ENCODE measurements at regions not wholly inside any gene's neighbourhood (a gene's known extent, or its start where the extent isn't known, plus 50 kb on each side); places are given as distances from the start of the nearest gene placed in this dataset.

- BruUV-seq (replicated peaks), result no TSS peak
- no peak overlapping the region for H3K4me2 ChIP-seq (ENCODE audit: insufficient read depth, low read length)
- no peaks in the 10 kb centered on the region for H3K27me3 ChIP-seq (ENCODE audit: control insufficient read depth in 2 of 2, insufficient read depth in 2 of 2, low read length in 2 of 2)
- no peak overlapping the region for H3K4me3 ChIP-seq (replicated peaks in 1 of 3; ENCODE audit: insufficient read depth in 1 of 3, low read depth in 1 of 3, low read length in 3 of 3)
- dilution Hi-C loops (cut with MboI; ENCODE audit: extremely low pct_ligation_motif_present, low sequenced_read_pairs) (no loop called here), intact Hi-C loops (cut with micrococcal nuclease) (no loop called here)
- no peak overlapping the region for H3K9ac ChIP-seq (replicated peaks; ENCODE audit: extremely low read depth, insufficient read depth, low read length)
- POLR2A ChIA-PET, result no interaction called here
- TF ChIP-seq POLR2AphosphoS5 (IDR thresholded peaks at IDR 0.05; ENCODE audit: insufficient read depth, low read depth, low read length), result no peak
- no peak for TF ChIP-seq CTCF (IDR thresholded peaks at IDR 0.05; ENCODE audit: extremely low read depth in 1 of 2, insufficient read depth in 1 of 2, low read depth in 1 of 2, low read length in 2 of 2)
- H2AFZ ChIP-seq (ENCODE audit: low read depth, low read length), result no peak overlapping the region
- no peaks in the 10 kb centered on the region for H4K20me1 ChIP-seq (replicated peaks; ENCODE audit: control insufficient read depth, extremely low read depth, insufficient read depth, low read length)
- H3K9me3 ChIP-seq (replicated peaks; ENCODE audit: control insufficient read depth, insufficient read depth, low read length), result no peaks in the 10 kb centered on the region
- no peaks in the 10 kb centered on the region for H3K4me1 ChIP-seq (ENCODE audit: control insufficient read depth, extremely low read depth, insufficient read depth, low read length)
- H3K36me3 ChIP-seq (ENCODE audit: control insufficient read depth in 2 of 2, extremely low read depth in 1 of 2, insufficient read depth in 2 of 2, low read length in 2 of 2), result no peaks in the 10 kb centered on the region
- H3K27ac ChIP-seq (ENCODE audit: insufficient read depth, low read depth, low read length), result no peak overlapping the region
- DNase-seq (ENCODE audit: low read depth, low spot score) (no peak), FAIRE-seq (no peak)
- CTCF ChIA-PET, result no interaction called here
- no peaks in the 10 kb centered on the region for H3K79me2 ChIP-seq (ENCODE audit: control insufficient read depth, insufficient read depth, low read length)
- H3K9me1 ChIP-seq (replicated peaks; ENCODE audit: control insufficient read depth, extremely low read depth, insufficient read depth, low read length), result no peaks in the 10 kb centered on the region
Observed at GRCh38 chr2:198238429-198238828, 434.0 kb downstream of the PLCL1 start.

- H3K4me2 ChIP-seq (ENCODE audit: insufficient read depth, low read length), result no peak overlapping the region
- H3K9me1 ChIP-seq (replicated peaks; ENCODE audit: control insufficient read depth, extremely low read depth, insufficient read depth, low read length), result no peaks in the 10 kb centered on the region
- H3K9ac ChIP-seq (replicated peaks; ENCODE audit: extremely low read depth, insufficient read depth, low read length), result no peak overlapping the region
- no peaks in the 10 kb centered on the region for H3K4me1 ChIP-seq (ENCODE audit: control insufficient read depth, extremely low read depth, insufficient read depth, low read length)
- FAIRE-seq (no peak), DNase-seq (ENCODE audit: low read depth, low spot score) (no peak)
- no peak overlapping the region for H2AFZ ChIP-seq (ENCODE audit: low read depth, low read length)
- H3K4me3 ChIP-seq (replicated peaks in 1 of 3; ENCODE audit: insufficient read depth in 1 of 3, low read depth in 1 of 3, low read length in 3 of 3), result no peak overlapping the region
- H3K9me3 ChIP-seq (replicated peaks; ENCODE audit: control insufficient read depth, insufficient read depth, low read length), result no peaks in the 10 kb centered on the region
- no TSS peak for BruUV-seq (replicated peaks)
- no peak overlapping the region for H3K27ac ChIP-seq (ENCODE audit: insufficient read depth, low read depth, low read length)
- intact Hi-C loops (cut with micrococcal nuclease), result no loop called here
- H3K79me2 ChIP-seq (ENCODE audit: control insufficient read depth, insufficient read depth, low read length), result no peaks in the 10 kb centered on the region
- no peaks in the 10 kb centered on the region for H3K36me3 ChIP-seq (ENCODE audit: control insufficient read depth in 2 of 2, extremely low read depth in 1 of 2, insufficient read depth in 2 of 2, low read length in 2 of 2)
- dilution Hi-C loops (cut with MboI; ENCODE audit: extremely low pct_ligation_motif_present, low sequenced_read_pairs), result no loop called here
- CTCF ChIA-PET, result no interaction called here
- POLR2A ChIA-PET, result no interaction called here
- TF ChIP-seq MAX (IDR thresholded peaks at IDR 0.05; ENCODE audit: insufficient read depth, insufficient read length) (no peak), EZH2 (IDR thresholded peaks at IDR 0.05; ENCODE audit: borderline replicate concordance, low read depth, low read length, severe bottlenecking) (no peak), JUN (IDR thresholded peaks at IDR 0.05; ENCODE audit: borderline replicate concordance, insufficient read depth, insufficient read length, low read depth) (no peak), MYC (IDR thresholded peaks at IDR 0.05; ENCODE audit: low read depth, low read length) (no peak), POLR2A (IDR thresholded peaks at IDR 0.05; ENCODE audit: low read depth, low read length) (no peak), POLR2AphosphoS5 (IDR thresholded peaks at IDR 0.05; ENCODE audit: insufficient read depth, low read depth, low read length) (no peak), GATA2 (IDR thresholded peaks at IDR 0.05; ENCODE audit: insufficient read depth, insufficient read length, low read depth, low read length) (no peak), FOS (IDR thresholded peaks at IDR 0.05; ENCODE audit: borderline replicate concordance, insufficient read depth, low read length) (no peak), CTCF (IDR thresholded peaks at IDR 0.05; ENCODE audit: extremely low read depth in 1 of 2, insufficient read depth in 1 of 2, low read depth in 1 of 2, low read length in 2 of 2) (no peak)
- peaks cover 0 to 1% of the 10 kb centered on the region in 2 experiments for H3K27me3 ChIP-seq (ENCODE audit: control insufficient read depth in 2 of 2, insufficient read depth in 2 of 2, low read length in 2 of 2)
- H4K20me1 ChIP-seq (replicated peaks; ENCODE audit: control insufficient read depth, extremely low read depth, insufficient read depth, low read length), result no peaks in the 10 kb centered on the region
Observed at GRCh38 chr2:198236338-198236737, 431.9 kb downstream of the PLCL1 start.
